PC-9 (cell line): ENCODE measurements at regions not wholly inside any gene's neighbourhood (a gene's known extent, or its start where the extent isn't known, plus 50 kb on each side); places are given as distances from the start of the nearest gene placed in this dataset.

Experiments
- EZH2 ChIP-seq: fragments of 200-600 bp; sonication (generic); IDR thresholded peaks from 2 replicates; pipeline ENCODE4 v1.8.0; 2017; ENCODE audit warnings: antibody characterized with exemption, low read depth
- TF ChIP-seq, protein P1 (sequence below): fragments of 200-600 bp; sonication (generic); conservative IDR thresholded peaks from 2 replicates; pipeline ENCODE4 v1.6.1; 2017; ENCODE audit warnings: mixed run types, antibody characterized with exemption, mild to moderate bottlenecking, moderate library complexity

DNA sequence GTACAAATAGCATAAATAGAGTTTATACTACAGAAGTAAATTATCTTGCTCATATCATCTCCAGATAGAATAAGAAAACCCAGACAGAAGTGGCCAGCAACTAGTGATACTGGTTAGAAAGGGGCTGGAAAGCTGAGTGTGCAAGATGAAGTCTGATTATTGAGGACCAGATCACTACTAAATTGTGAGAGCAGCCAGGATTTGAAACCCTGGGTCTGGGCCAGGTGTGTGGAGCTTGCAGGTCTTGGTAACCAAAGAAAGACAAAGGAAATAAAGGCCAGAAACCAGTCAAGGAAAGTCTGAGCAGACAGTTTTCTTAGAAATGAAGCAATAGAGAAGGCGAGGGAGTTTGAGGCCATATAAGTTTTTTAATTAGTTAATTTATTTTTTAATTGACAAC is 611.8 kb downstream of the ETNK1 start:
- TF ChIP-seq, protein P1, sequence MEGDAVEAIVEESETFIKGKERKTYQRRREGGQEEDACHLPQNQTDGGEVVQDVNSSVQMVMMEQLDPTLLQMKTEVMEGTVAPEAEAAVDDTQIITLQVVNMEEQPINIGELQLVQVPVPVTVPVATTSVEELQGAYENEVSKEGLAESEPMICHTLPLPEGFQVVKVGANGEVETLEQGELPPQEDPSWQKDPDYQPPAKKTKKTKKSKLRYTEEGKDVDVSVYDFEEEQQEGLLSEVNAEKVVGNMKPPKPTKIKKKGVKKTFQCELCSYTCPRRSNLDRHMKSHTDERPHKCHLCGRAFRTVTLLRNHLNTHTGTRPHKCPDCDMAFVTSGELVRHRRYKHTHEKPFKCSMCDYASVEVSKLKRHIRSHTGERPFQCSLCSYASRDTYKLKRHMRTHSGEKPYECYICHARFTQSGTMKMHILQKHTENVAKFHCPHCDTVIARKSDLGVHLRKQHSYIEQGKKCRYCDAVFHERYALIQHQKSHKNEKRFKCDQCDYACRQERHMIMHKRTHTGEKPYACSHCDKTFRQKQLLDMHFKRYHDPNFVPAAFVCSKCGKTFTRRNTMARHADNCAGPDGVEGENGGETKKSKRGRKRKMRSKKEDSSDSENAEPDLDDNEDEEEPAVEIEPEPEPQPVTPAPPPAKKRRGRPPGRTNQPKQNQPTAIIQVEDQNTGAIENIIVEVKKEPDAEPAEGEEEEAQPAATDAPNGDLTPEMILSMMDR, result no peak
- TF ChIP-seq EZH2, result no peak
